GM04504 (cell line): ENCODE measurements at regions not wholly inside any gene's neighbourhood (a gene's known extent, or its start where the extent isn't known, plus 50 kb on each side); places are given as distances from the start of the nearest gene placed in this dataset.

Experiments
- DNase-seq: peaks from one replicate; pipeline ENCODE4 v3.0.0-alpha.2; 2012; ENCODE audit warnings: low read depth

DNA sequence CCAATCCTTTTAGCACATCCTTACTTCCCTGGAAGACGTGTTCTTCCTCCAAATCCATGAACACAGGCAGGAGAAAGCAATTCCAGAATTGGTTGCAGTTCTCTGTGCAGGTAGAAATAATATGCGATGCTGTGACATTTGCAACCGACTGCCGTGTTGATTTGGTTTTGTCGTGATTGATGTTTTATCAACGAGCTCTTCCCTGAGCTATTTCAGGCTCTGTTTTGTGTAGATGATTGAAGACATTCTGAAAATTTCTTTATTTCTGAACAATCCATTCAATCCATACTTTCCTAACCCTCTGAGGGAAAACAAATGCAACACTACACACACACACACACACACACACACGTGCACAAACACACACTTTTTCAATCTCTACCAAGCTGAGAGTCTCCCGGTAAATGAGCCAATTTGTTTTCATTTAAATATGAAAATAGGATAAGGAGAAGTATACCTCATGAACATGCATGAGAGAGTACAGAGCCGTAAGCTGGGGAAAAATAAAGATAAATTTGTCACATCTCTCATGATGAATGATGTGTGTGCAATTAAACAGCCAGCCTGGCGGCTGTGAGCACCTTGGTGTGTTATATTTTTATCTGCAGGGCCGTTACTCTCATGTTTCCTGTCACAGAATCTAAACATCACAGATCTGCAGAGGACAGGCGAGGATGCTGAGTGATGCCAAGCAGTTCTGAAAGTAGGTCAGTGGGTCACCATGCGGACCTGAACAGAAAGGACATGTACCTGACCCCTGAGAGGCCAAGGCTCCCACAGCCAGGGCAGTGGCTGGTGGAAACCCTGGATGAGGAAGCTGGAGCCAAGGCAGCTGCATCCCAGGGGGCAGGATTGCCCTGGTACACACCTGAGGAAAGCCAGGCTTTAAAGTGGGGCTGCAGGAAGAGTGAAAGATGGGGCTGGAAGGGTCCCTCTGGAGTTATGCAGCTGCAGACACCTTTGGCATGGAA, 64.8 kb downstream of the PDCL3 start:
- DNase-seq = no peak

DNA sequence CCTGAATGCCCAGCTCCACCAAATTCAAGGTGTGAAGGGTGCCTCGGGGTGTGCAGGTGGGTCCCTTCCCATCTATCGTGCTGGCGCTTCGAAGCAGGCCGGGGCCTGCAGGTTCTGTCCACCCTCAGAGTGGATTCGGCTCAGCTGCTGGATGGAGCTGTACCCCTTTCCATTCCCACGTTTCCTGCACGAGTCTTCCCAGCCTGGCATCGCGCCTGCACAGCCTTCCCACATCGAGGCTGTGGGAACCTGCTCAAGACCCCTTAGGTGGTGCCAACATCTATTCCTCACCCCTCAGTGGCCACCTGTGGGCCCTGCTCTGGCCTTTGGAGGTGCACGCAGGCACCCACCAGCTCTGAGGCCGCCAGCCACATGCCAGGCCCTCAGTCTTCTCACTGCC, 65.7 kb downstream of the PDCL3 start:
- DNase-seq = no peak

DNA sequence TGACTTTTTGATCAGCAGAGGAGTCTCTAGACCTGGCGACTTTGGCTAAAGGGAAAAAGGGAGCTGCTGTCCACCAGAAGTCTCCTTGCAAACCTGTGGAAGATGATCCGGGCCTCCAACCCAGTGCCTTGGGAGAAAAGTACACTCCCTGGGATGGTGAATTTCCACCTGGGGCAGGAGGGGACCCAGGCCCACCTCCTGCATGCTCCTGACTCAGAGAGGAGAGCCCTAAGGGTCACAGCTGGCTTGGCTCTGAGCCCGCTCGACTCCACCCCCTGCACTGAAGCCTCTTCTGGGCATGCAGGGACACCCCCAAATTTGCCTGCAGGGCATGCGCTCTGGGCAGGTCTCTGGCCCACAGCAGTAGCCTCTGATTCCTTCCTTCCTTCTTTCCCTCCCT, 66.5 kb downstream of the PDCL3 start:
- no peak for DNase-seq

DNA sequence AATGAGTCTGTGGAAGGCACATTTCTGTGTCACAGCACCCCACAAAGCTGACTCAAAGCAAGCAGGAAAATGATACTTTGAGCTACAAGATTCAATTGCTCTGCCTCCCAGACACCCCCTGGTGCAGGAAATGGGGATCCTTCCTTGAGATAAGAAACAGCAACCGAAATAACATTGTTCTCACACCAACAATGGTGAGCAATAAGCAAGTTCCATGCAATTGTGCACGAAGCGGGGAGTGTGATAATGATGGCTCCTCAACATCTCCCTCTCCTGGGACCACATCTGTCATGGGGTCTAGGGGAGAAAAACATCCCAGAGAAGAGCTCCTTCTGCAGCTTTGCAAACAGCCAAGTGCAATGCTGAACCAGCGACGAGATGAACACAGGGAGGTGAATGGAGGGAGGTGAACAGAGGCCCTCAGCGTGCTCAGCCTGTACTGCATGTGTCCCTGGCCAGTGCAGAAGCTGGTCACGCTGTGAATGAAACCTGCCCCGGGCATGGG, 67.7 kb downstream of the PDCL3 start:
- DNase-seq = no peak

DNA sequence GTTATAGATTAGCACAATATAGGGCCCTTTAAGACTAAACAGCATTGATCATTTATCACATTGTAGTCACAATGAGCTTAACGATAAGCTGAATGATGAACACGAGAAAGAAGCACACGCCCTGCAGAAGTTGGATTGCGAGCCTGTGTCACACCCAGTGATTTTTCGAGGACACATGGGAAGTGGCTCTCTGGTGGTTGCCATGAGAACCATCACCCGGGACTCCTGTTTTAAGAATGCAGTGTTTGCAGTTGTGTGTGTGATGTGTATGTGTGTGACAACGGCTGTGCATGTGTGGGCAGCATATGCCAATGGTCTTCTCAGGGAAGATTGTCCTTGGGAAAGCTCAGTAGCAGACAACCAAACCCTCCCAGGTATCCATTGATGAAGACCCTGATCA, 69.2 kb downstream of the PDCL3 start:
- DNase-seq = no peak

DNA sequence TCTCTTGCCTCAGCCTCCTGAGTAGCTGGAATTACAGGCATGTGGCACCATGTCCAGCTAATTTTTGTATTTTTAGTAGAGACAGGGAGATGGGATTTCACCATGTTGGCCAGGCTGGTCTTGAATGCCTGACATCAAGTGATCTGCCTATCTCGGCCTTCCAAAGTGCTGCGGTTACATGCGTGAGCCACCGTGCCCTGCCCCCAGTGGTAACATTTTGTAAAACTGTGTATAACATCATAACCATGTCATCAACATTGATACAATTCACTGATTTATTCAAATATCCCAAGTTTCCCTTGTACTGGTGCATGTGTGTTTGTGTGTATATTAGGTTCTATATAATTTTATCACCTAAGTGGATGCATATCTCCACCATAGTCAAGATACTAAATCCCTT, 70.0 kb downstream of the PDCL3 start:
- DNase-seq = no peak

DNA sequence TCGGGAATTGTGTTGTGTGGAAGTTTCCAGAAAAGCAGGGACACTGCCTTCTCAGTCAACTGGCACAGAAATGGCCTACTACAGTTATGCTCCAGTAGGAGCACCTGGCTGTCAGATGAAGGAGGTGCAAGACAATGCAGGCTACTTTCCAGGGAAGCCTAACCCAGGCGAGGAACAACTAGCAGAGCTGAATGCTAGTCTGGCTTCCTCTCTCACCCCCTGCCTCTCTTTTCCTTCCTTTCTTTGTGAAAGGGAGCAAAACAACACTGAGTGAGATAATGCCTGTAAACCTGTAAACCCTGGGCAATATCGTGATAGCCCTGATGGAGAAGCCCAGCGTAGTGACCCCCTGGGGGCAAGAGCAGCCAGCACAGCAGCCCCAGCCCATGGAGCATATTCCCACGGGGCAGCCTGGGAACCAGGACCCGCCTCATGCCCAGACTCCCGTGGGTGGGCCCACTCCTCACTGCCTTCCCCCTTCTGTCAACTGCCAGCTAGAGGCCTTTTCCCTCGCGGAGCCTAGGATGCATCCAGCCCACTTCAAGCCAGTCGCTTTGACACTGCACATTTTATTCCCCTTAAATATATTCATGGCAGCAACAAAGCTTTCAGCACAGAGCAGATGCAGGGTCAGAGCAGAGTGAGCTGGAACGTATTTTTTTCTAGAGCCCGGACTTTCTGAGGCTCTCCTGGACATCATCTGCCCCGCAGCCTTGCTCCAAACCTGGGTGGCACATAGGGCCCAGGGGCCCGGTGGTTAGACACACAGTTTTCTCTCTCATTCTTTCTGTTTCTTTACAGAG, 77.0 kb downstream of the PDCL3 start:
- DNase-seq = no peak

DNA sequence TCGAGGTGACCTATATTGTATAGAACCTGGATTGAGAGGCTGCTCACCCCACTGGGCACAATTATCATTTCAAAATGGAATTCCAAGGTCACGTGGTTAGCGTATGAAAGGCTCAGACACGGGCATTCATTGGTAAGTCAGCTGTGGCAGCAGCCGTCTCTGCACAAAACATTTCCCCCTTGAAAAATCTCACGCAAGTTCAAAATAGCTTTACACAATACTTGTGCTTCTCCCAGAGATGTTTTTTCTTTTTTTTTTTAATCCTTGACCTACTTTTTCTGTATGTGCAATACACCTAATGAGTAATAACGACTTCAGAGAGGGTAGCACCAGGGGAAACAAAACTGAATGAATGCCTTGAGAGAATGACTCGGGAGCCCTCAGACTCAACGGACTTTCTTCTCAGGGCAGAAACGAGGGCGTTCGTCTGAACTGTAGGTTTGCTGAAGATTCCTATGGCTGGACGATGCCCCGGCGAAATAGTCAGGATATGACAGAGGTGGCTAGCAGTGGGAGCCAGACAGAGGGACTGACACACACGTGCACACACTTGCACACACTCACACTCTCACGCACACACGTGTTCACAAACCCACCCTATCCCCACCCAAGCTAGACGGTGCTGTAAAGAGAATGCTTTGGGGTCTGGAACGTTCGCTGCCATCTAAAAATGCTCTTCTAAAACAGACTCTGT, 77.8 kb downstream of the PDCL3 start:
- DNase-seq = peak; percentile 0

DNA sequence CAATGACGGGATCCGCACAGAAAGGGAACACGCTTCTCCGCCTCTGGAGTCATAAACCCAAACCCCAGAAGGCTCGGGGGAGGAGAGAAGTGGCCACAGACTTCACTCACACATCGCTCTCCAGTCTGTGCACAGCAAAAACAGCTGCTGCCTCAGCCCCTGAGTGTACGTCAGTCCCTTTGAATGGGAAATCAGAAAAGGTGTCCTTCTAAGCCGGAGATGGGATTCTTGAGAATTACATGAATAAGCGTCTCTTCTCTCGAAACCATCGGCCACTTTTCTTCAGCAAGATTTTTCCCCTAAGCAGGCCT, 78.3 kb downstream of the PDCL3 start:
- no peak for DNase-seq

DNA sequence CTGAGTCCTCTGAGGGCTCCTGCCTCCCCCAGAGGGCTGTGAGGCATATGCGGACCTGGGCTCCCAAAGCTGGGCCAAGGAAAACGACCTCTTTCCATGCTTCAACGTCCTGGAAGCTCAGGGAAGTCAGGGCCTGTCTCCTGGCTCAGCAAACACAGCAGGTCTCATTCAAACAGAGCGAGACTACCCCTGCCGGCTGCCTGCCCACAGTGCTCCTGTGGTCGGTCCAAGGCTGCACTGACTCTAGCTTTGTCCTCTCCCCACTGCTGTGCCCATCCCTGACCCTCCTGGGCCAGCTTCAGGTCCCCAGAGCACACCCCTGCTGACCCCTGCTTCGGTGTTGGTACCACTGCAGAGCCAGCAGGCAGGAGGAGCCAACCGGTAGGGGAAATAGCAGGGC, 79.6 kb downstream of the PDCL3 start:
- no peak for DNase-seq

DNA sequence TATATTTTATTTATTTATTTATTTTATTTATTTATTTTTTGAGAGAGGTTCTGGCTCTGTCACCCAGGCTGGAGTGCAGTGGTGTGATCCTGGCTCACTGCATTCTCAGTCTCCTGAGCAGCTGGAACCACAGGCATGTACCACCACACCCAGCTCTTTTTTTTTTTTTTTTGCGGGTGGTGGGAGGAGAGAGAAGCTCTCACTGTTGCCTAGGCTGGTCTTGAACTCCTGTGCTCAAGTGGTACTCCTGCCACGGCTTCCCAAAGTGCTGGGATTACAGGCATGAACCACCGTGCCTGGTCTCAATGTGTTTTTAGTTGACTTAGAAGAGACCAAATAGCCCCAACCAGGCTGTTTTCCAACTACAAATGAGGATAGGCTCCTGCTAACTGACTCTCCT, 80.7 kb downstream of the PDCL3 start:
- no peak for DNase-seq

DNA sequence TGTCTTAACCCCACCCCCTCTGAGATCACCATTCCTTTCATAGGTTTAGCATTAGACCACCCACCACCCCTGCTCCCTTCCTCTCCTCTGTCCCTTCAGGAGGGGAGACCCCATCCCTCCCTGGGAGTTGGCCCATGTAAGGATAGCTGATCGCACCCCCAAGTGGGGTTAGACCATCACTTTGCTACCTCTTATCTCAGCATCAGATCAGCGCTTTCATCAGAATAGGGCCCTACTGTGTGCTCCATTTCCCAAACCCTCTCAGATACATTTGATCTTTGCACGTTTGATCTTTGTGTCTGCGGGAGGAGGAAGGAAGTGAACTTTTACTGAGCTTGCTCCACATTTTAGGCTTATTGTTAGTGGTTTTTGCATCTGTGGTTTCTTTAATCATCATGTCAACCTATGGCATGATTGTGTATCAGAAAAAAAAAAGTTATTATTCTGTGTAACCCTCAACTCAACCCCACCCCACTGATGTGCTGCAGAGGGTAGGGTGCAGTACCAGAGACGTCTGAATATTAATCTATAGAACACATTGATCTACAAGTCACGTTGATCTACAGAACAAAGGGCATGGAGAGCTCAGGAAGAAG, 81.2 kb downstream of the PDCL3 start:
- DNase-seq = no peak

DNA sequence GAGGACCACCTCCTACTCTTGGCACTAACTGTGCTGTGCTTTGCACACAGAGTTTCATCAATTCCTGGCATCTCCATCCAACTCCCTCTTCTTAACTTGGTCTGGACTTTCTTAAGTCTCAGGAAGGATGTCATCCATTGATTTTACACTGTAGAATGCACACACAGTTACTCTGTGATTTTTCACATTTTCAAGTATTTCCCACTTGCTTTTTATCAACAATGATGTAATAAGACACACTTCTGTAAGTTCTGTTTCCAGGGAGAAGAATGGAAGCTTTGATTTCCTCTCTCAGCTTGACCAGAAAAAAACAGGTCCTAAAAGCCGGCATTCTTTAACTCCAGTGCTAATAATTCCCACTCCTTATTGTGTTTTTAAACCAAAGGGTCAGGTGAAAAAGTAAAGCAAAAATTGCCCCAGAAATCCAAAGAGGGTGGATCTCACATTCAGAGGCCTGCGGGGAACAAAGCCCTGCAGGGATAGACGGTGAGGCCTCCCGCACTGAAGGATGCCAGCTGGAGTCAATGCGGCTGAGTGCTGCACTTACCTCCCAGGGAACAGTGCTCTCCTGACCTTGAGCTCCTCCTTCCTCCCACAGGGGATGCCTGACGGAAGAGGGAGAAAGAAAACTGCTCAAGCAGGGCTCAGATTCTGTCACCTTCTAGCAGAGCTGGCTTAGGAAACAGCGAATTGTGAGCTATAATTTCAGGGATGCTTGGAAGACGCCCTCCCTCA, 83.1 kb downstream of the PDCL3 start:
- no peak for DNase-seq

DNA sequence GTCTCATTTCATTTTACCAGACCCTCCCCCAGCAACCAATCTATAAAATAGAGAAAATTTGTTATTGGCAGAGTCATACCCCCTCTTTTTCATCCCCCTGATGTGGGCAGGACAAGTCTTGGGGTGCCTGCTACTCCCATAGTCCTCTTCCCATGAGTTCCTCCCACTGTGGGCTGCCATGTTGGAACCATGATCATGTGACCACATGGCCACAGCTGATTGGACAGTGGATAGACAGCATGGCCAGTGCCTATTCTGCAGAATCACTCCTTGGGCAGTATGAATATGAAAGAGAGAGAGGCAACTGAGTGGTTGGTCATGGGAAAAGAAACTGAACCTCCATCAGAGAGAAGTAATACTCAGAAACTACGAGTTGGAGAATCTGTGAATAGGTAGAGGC, 84.9 kb downstream of the PDCL3 start:
- no peak for DNase-seq

DNA sequence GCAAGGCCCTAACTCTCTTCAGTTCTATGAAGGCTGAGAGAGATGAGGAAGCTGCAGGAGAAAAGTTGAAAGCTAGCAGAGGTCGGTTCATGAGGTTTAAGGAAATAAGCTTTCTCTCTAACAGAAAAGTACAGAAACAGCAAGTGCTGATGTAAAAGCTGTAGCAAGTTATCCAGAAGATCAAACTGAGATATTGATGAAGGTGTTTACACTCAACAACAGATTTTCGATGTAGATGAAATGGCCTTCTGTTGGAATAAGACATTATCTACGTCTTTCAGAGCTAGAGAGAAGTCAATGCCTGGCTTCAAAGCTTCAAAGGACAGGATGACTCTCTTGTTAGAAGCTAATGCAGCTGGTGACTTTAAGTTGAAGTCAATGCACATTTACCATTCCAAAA, 87.4 kb downstream of the PDCL3 start:
- no peak for DNase-seq

DNA sequence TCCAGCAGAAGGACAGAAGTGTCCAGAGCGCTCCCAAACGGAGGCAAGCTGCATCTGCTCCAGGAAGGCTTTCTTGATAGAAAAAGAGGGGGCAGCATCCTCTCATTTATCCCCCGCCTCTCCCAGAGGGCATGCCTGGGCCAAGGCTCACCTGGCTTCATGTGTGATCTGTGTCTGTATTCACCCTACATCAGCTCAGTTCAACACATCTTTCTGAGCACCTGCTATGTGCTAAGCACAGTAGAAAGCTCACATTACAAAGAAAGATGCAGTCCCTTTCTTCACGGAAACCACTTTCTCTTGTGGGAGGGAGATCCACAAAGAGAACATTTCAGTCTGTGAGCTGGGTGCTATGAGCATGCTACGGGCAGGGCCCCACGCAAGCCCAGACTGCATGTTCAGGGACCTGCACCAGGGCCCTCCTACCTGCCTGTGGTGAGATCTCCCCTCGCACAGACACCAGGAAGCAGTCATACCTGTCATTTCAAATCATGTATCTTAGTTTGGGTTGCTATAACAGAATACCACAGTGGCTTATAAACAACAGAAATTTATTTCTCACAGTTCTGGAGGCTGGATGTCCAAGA, 90.7 kb downstream of the PDCL3 start:
- no peak for DNase-seq

DNA sequence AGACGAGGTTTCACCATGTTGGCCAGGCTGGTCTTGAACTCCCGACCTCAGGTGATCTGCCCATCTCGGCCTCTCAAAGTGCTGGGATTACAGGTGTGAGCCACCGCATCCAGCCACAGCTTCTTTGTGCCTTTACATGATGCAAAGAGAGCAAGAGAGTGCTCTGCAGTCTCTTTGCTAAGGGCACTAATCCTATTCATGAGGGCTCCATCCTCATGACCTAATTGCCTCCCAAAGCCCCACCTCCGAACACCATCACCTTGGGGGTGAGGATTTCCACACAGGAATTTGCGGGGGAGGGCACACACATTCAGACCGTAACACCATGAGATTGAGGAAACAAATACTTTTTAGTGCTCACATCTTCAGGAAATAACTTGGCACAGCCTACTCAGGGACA, 91.8 kb downstream of the PDCL3 start:
- DNase-seq = no peak

DNA sequence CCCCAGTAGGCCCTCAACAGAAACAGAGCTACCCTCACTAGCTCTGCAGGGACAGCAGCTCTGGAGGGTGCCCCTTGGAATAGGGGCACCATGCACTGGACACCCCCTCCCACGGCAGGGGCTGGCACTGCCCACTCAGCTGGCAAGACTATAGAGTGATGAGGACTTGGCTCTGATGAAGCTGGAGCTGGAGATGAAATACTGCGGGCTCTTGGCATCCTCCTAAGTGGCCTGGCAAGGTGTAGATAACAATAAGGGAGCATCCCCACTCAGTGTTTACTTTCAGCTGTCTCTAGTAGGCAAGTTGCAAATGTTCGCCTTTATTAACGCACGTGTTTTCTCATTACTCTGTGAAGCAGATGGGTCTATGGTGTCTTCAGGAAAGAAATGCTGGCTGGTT, 92.7 kb downstream of the PDCL3 start:
- DNase-seq = no peak

DNA sequence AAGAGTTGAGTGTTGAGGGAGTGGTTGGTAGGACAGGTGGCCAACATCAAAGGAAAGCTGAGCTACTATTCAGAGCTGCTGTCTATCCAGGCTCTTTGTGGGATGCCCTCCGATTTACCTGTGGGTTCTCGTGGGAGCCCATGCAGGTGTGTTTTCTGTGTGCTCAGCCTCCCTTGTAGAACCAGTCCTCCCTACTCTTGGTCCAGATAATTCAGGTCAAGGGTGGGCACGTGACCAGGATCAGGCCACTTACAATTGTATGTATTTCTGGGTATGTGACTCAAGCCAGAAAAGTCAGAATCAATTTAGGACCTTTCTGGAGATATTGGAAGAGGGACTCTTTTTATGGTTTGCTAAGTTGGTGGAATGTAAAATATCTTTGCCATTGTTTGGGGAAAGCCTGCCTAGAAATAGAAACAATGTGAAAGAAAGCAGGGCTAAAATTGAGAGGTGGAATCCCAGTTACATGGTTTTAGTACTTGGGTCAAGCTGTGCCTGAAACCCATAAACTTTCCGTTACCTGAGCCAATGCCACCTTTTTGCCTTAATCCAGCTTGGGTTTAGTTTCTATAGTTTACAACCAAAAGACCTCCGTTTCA, 93.2 kb downstream of the PDCL3 start:
- DNase-seq = no peak

DNA sequence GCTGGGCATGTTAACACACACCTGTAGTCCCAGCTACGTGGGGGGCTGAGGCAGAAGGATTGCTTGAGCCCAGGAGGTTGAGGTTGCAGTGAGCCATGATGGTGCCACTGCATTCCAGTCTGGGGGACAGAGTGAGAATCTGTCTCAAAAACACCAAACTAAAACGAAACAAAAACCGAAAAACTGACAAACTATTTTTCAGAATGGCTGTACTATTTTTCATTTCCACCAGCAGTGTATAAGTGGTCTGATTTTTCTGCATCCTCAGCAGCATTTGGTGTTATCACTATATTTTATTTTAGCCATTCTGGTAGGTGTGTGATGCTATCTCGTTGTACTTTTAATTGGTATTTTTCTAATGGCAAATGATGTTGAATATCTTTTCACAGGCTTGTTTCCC, 95.2 kb downstream of the PDCL3 start:
- DNase-seq = no peak
